ENCODE measurements at regions not wholly inside any gene's neighbourhood (a gene's known extent, or its start where the extent isn't known, plus 50 kb on each side); places are given as distances from the start of the nearest gene placed in this dataset.

- in situ Hi-C loops (cut with MboI; ENCODE audit: low pct_unique_long_range_greater_than_20kb in 2 of 9, low sequenced_read_pairs in 9 of 9, unreplicated experiment in 9 of 9): no loop called here
- 8 to 92% (median 66%) methylated on average over 3 to 8 of the region's 8 CpGs for WGBS, 10 experiments
- H3K4me1 ChIP-seq (replicated peaks in 1 of 2): peaks cover 10 to 14% of the 10 kb centered on the region in 2 donors
- H3K4me3 ChIP-seq: no peak overlapping the region
- H3K27ac ChIP-seq: no peak overlapping the region
- ATAC-seq (replicated peaks in 6 of 8): peak in 1 of 8 experiments; percentile 83
Measured at GRCh38 chr1:221487781-221488524, 253.9 kb downstream of the DUSP10 start.

- in situ Hi-C loops (cut with MboI; ENCODE audit: low pct_unique_long_range_greater_than_20kb in 2 of 9, low sequenced_read_pairs in 9 of 9, unreplicated experiment in 9 of 9): no loop called here
Measured at GRCh38 chr1:221488550-221488949, 253.3 kb downstream of the DUSP10 start.

GRCh38 chr1:221494670-221495069, 247.2 kb downstream of the DUSP10 start:
- WGBS, 10 experiments: 0 to 73% (median 39%) methylated on average over 1 to 2 of the region's 2 CpGs; no CpG with 5 or more reads in 3 of the 10 experiments
- Histone ChIP-seq H3K27ac (no peak overlapping the region), H3K4me3 (no peak overlapping the region), H3K4me1 (replicated peaks in 1 of 2) (no peaks in the 10 kb centered on the region)
- in situ Hi-C loops (cut with MboI; ENCODE audit: low pct_unique_long_range_greater_than_20kb in 2 of 9, low sequenced_read_pairs in 9 of 9, unreplicated experiment in 9 of 9): no loop called here
- peak in 3 of 8 experiments; percentile 57 to 98 (median 84) for ATAC-seq (replicated peaks in 6 of 8)

More at GRCh38 chr1:221488550-221488949, 253.3 kb downstream of the DUSP10 start:
- 33 to 100% (median 81%) methylated on average over 1 of the region's 1 CpG; no CpG with 5 or more reads in 4 of the 10 experiments for WGBS, 10 experiments
- H3K27ac ChIP-seq: no peak overlapping the region
- ATAC-seq (replicated peaks in 6 of 8): peak in 1 of 8 experiments; percentile 45
- no peak overlapping the region for H3K4me3 ChIP-seq
- peaks cover 5 to 8% of the 10 kb centered on the region in 2 donors for H3K4me1 ChIP-seq (replicated peaks in 1 of 2)

GRCh38 chr1:221497046-221497445, 244.8 kb downstream of the DUSP10 start:
- H3K27ac ChIP-seq: no peak overlapping the region
- in situ Hi-C loops (cut with MboI; ENCODE audit: low pct_unique_long_range_greater_than_20kb in 2 of 9, low sequenced_read_pairs in 9 of 9, unreplicated experiment in 9 of 9): no loop called here
- ATAC-seq (replicated peaks in 6 of 8): no peak

GRCh38 chr1:221503268-221503667, 238.6 kb downstream of the DUSP10 start:
- no peak for ATAC-seq (replicated peaks in 6 of 8)
- Histone ChIP-seq H3K27ac (no peak overlapping the region), H3K4me1 (replicated peaks in 1 of 2) (no peaks in the 10 kb centered on the region), H3K4me3 (no peak overlapping the region)
- 36 to 71% (median 66%) methylated on average over 2 to 4 of the region's 4 CpGs; no CpG with 5 or more reads in 4 of the 10 experiments for WGBS, 10 experiments
- in situ Hi-C loops (cut with MboI; ENCODE audit: low pct_unique_long_range_greater_than_20kb in 2 of 9, low sequenced_read_pairs in 9 of 9, unreplicated experiment in 9 of 9): no loop called here

More at GRCh38 chr1:221497046-221497445, 244.8 kb downstream of the DUSP10 start:
- 21 to 100% (median 84%) methylated on average over 1 to 3 of the region's 3 CpGs; no CpG with 5 or more reads in 2 of the 10 experiments for WGBS, 10 experiments
- Histone ChIP-seq H3K4me3 (no peak overlapping the region), H3K4me1 (replicated peaks in 1 of 2) (no peaks in the 10 kb centered on the region)

- Histone ChIP-seq H3K4me3 (no peak overlapping the region), H3K4me1 (replicated peaks in 1 of 2) (no peaks in the 10 kb centered on the region), H3K27ac (no peak overlapping the region)
- ATAC-seq (replicated peaks in 6 of 8): peak in 2 of 8 experiments; percentile 56 to 65
- in situ Hi-C loops (cut with MboI; ENCODE audit: low pct_unique_long_range_greater_than_20kb in 2 of 9, low sequenced_read_pairs in 9 of 9, unreplicated experiment in 9 of 9): no loop called here
- 0 to 80% (median 57%) methylated on average over 1 to 3 of the region's 3 CpGs for WGBS, 10 experiments
Measured at GRCh38 chr1:221509575-221510355, 232.1 kb downstream of the DUSP10 start.

GRCh38 chr1:221510793-221511503, 230.9 kb downstream of the DUSP10 start:
- Histone ChIP-seq H3K4me3 (no peak overlapping the region), H3K27ac (no peak overlapping the region), H3K4me1 (replicated peaks in 1 of 2) (no peaks in the 10 kb centered on the region)
- WGBS, 10 experiments: 20 to 80% (median 70%) methylated on average over 1 to 3 of the region's 3 CpGs; no CpG with 5 or more reads in 1 of the 10 experiments
- no peak for ATAC-seq (replicated peaks in 6 of 8)
- in situ Hi-C loops (cut with MboI; ENCODE audit: low pct_unique_long_range_greater_than_20kb in 2 of 9, low sequenced_read_pairs in 9 of 9, unreplicated experiment in 9 of 9): no loop called here

GRCh38 chr1:221511797-221512196, 230.1 kb downstream of the DUSP10 start:
- Histone ChIP-seq H3K4me1 (replicated peaks in 1 of 2) (no peaks in the 10 kb centered on the region), H3K4me3 (no peak overlapping the region), H3K27ac (no peak overlapping the region)
- 33 to 88% (median 67%) methylated on average over 1 to 3 of the region's 3 CpGs; no CpG with 5 or more reads in 2 of the 10 experiments for WGBS, 10 experiments
- no peak for ATAC-seq (replicated peaks in 6 of 8)
- in situ Hi-C loops (cut with MboI; ENCODE audit: low pct_unique_long_range_greater_than_20kb in 2 of 9, low sequenced_read_pairs in 9 of 9, unreplicated experiment in 9 of 9): no loop called here

GRCh38 chr1:221514806-221515205, 227.1 kb downstream of the DUSP10 start:
- no peaks in the 10 kb centered on the region for H3K4me1 ChIP-seq (replicated peaks in 1 of 2)
- ATAC-seq (replicated peaks in 6 of 8): no peak
- in situ Hi-C loops (cut with MboI; ENCODE audit: low pct_unique_long_range_greater_than_20kb in 2 of 9, low sequenced_read_pairs in 9 of 9, unreplicated experiment in 9 of 9): no loop called here
- H3K27ac ChIP-seq: no peak overlapping the region
- no peak overlapping the region for H3K4me3 ChIP-seq

- in situ Hi-C loops (cut with MboI; ENCODE audit: low pct_unique_long_range_greater_than_20kb in 2 of 9, low sequenced_read_pairs in 9 of 9, unreplicated experiment in 9 of 9): no loop called here
- Histone ChIP-seq H3K4me3 (no peak overlapping the region), H3K4me1 (replicated peaks in 1 of 2) (no peaks in the 10 kb centered on the region), H3K27ac (no peak overlapping the region)
- peak in 1 of 8 experiments; percentile 53 for ATAC-seq (replicated peaks in 6 of 8)
Measured at GRCh38 chr1:221515496-221515895, 226.4 kb downstream of the DUSP10 start.

GRCh38 chr1:221517961-221518360, 223.9 kb downstream of the DUSP10 start:
- Histone ChIP-seq H3K4me3 (no peak overlapping the region), H3K27ac (no peak overlapping the region), H3K4me1 (replicated peaks in 1 of 2) (no peaks in the 10 kb centered on the region)
- in situ Hi-C loops (cut with MboI; ENCODE audit: low pct_unique_long_range_greater_than_20kb in 2 of 9, low sequenced_read_pairs in 9 of 9, unreplicated experiment in 9 of 9): no loop called here
- WGBS, 10 experiments: 40 to 100% (median 100%) methylated on average over 1 of the region's 1 CpG; no CpG with 5 or more reads in 3 of the 10 experiments
- ATAC-seq (replicated peaks in 6 of 8): peak in 2 of 8 experiments; percentile 36 to 50

GRCh38 chr1:221520250-221520649, 221.6 kb downstream of the DUSP10 start:
- no peak overlapping the region for H3K4me3 ChIP-seq
- in situ Hi-C loops (cut with MboI; ENCODE audit: low pct_unique_long_range_greater_than_20kb in 2 of 9, low sequenced_read_pairs in 9 of 9, unreplicated experiment in 9 of 9): no loop called here
- no peaks in the 10 kb centered on the region for H3K4me1 ChIP-seq (replicated peaks in 1 of 2)
- no peak overlapping the region for H3K27ac ChIP-seq
- 0 to 90% (median 58%) methylated on average over 1 of the region's 1 CpG; no CpG with 5 or more reads in 3 of the 10 experiments for WGBS, 10 experiments
- no peak for ATAC-seq (replicated peaks in 6 of 8)

- 35 to 96% (median 85%) methylated on average over 1 to 3 of the region's 3 CpGs; no CpG with 5 or more reads in 2 of the 10 experiments for WGBS, 10 experiments
- H3K4me3 ChIP-seq: no peak overlapping the region
- H3K27ac ChIP-seq: no peak overlapping the region
- in situ Hi-C loops (cut with MboI; ENCODE audit: low pct_unique_long_range_greater_than_20kb in 2 of 9, low sequenced_read_pairs in 9 of 9, unreplicated experiment in 9 of 9): no loop called here
- ATAC-seq (replicated peaks in 6 of 8): no peak
- H3K4me1 ChIP-seq (replicated peaks in 1 of 2): no peaks in the 10 kb centered on the region
Measured at GRCh38 chr1:221521686-221522085, 220.2 kb downstream of the DUSP10 start.
